ENCODE measurements at regions not wholly inside any gene's neighbourhood (a gene's known extent, or its start where the extent isn't known, plus 50 kb on each side); places are given as distances from the start of the nearest gene placed in this dataset.

DNA sequence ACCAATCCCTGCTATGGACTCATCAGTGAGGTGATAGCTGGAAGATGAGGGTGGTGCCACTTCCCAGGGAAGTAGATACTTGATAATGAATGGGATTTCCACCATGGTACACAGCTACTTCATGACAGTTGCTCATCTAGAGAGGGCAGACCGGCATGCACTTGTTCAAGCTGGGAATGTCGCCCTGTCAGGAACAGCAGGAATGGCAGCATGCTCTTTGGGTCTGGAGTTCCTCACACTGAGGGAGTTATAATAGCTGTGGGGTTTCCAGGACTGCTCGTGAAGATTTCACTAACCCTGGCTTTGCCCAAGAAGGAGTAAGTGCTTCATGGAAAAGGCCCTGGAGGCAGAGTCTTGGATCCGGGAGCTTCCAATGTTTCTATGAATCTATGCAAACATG, 129.2 kb downstream of the PSMG1 start:
- Mint-ChIP-seq H3K4me3 (ENCODE audit: unreplicated experiment) (no peak overlapping the region), H3K27ac (ENCODE audit: unreplicated experiment) (no peak overlapping the region), H3K36me3 (ENCODE audit: unreplicated experiment) (no peaks in the 10 kb centered on the region), H3K4me1 (ENCODE audit: unreplicated experiment) (peaks cover 4% of the 10 kb centered on the region), H3K9me3 (ENCODE audit: unreplicated experiment) (no peaks in the 10 kb centered on the region), H3K27me3 (ENCODE audit: unreplicated experiment) (peaks cover 21% of the 10 kb centered on the region)
- no peak for DNase-seq (ENCODE audit: extremely low spot score, unreplicated experiment)
- no peak for TF ChIP-seq CTCF (IDR thresholded peaks at IDR 0.05)

- H3K27ac Mint-ChIP-seq (ENCODE audit: unreplicated experiment) = no peak overlapping the region
- peaks cover 7% of the 10 kb centered on the region for H3K4me1 Mint-ChIP-seq (ENCODE audit: unreplicated experiment)
- TF ChIP-seq CTCF (IDR thresholded peaks at IDR 0.05) = no peak
- H3K36me3 Mint-ChIP-seq (ENCODE audit: unreplicated experiment) = no peaks in the 10 kb centered on the region
- H3K27me3 Mint-ChIP-seq (ENCODE audit: unreplicated experiment) = peaks cover 21% of the 10 kb centered on the region
- H3K9me3 Mint-ChIP-seq (ENCODE audit: unreplicated experiment) = no peaks in the 10 kb centered on the region
- DNase-seq (ENCODE audit: extremely low spot score, unreplicated experiment) = no peak
- H3K4me3 Mint-ChIP-seq (ENCODE audit: unreplicated experiment) = no peak overlapping the region
Measured at GRCh38 chr21:39053126-39053525, 130.1 kb downstream of the PSMG1 start.

- Mint-ChIP-seq H3K27ac (ENCODE audit: unreplicated experiment) (no peak overlapping the region), H3K9me3 (ENCODE audit: unreplicated experiment) (no peaks in the 10 kb centered on the region), H3K27me3 (ENCODE audit: unreplicated experiment) (peaks cover 21% of the 10 kb centered on the region), H3K4me3 (ENCODE audit: unreplicated experiment) (no peak overlapping the region), H3K36me3 (ENCODE audit: unreplicated experiment) (no peaks in the 10 kb centered on the region), H3K4me1 (ENCODE audit: unreplicated experiment) (peaks cover 9% of the 10 kb centered on the region)
- no peak for TF ChIP-seq CTCF (IDR thresholded peaks at IDR 0.05)
- DNase-seq (ENCODE audit: extremely low spot score, unreplicated experiment) = no peak
Measured at GRCh38 chr21:39052718-39053117, 130.5 kb downstream of the PSMG1 start.

GRCh38 chr21:39051588-39051949, 131.7 kb downstream of the PSMG1 start:
- H3K4me3 Mint-ChIP-seq (ENCODE audit: unreplicated experiment) = no peak overlapping the region
- no peaks in the 10 kb centered on the region for H3K9me3 Mint-ChIP-seq (ENCODE audit: unreplicated experiment)
- H3K27ac Mint-ChIP-seq (ENCODE audit: unreplicated experiment) = no peak overlapping the region
- no peaks in the 10 kb centered on the region for H3K36me3 Mint-ChIP-seq (ENCODE audit: unreplicated experiment)
- peaks cover 14% of the 10 kb centered on the region for H3K4me1 Mint-ChIP-seq (ENCODE audit: unreplicated experiment)
- TF ChIP-seq CTCF (IDR thresholded peaks at IDR 0.05) = no peak
- no peak for DNase-seq (ENCODE audit: extremely low spot score, unreplicated experiment)
- peaks cover 12% of the 10 kb centered on the region for H3K27me3 Mint-ChIP-seq (ENCODE audit: unreplicated experiment)

DNA sequence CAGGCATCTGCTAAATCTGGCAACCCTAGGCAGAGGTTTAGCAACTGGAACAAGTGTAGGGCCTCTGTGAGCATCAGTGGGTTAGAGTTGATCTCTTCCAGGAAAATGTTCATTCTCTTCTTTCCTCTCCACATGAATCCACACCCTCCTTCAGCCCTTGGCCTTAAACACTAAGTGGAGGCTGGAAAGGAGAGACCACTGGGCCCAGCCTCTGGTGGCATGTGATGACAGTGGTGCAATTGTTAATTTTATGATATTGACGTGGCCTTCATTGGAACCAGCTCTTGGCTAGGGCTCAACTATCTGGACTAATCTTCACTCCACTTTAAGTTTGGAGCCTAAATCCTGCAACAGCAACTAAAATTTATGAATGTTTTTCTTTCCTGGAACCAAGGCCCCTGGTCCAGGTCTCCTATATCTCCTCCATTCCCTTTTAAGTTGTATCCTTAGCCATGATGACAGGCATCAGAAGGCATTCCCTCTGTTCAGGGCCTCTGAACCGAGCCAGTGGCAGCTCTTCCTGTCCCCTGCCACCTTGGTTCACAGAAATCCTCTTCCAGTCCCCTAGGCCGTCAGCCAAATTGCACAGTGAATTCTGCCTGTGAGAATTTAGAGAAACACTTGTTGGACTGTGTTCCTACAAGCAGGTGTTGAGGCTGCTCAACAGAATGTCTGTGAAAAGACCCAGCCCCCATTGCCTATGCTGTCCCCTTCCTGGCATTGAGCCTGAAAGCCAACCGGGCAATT, 132.2 kb downstream of the PSMG1 start:
- Mint-ChIP-seq H3K27ac (ENCODE audit: unreplicated experiment) (no peak overlapping the region), H3K27me3 (ENCODE audit: unreplicated experiment) (peaks cover 7% of the 10 kb centered on the region), H3K4me1 (ENCODE audit: unreplicated experiment) (peaks cover 17% of the 10 kb centered on the region), H3K4me3 (ENCODE audit: unreplicated experiment) (no peak overlapping the region), H3K9me3 (ENCODE audit: unreplicated experiment) (no peaks in the 10 kb centered on the region), H3K36me3 (ENCODE audit: unreplicated experiment) (no peaks in the 10 kb centered on the region)
- no peak for DNase-seq (ENCODE audit: extremely low spot score, unreplicated experiment)
- no peak for TF ChIP-seq CTCF (IDR thresholded peaks at IDR 0.05)

All from osteocyte (in vitro differentiated cells).